A673 (cell line): ENCODE measurements at regions not wholly inside any gene's neighbourhood (a gene's known extent, or its start where the extent isn't known, plus 50 kb on each side); places are given as distances from the start of the nearest gene placed in this dataset.

Experiments
- BruUV-seq: library from RNA; stranded (reverse); fragments of 400-500 nt; replicated peaks from 2 replicates; lab custom pipeline; 2021; lab: Mats Ljungman, UMichigan
- CTCF ChIA-PET: fragments of 300-600 bp; sonication (Branson Sonifier 250); formaldehyde crosslinking; loops from one replicate; lab custom pipeline; 2022; ENCODE audit warnings: antibody characterized with exemption; lab: Charles Lee
- POLR2A ChIA-PET: fragments of 300-600 bp; sonication (Branson Sonifier 250); formaldehyde crosslinking; loops from one replicate; lab custom pipeline; 2022; ENCODE audit warnings: antibody characterized with exemption; ENCODE audit not compliant: low non-redundant PET; lab: Charles Lee
- DNase-seq: peaks from one replicate; pipeline ENCODE4 v3.0.0-alpha.2; 2015; ENCODE audit warnings: low spot score
- H3K27ac ChIP-seq: fragments of 200-600 bp; sonication (generic); 2 replicates; pipeline ENCODE4 v1.5.1; 2016; ENCODE audit warnings: mixed run types, low read depth, mild to moderate bottlenecking, mixed read lengths, antibody characterized with exemption, low read length; ENCODE audit not compliant: poor library complexity, severe bottlenecking
- H3K27me3 ChIP-seq: fragments of 200-600 bp; sonication (generic); replicated peaks from 2 replicates; pipeline ENCODE4 v1.6.1; 2017; ENCODE audit warnings: mixed run types, low read depth, mild to moderate bottlenecking, mixed read lengths, antibody characterized with exemption, low read length; ENCODE audit not compliant: insufficient read depth, poor library complexity
- H3K36me3 ChIP-seq: fragments of 200-600 bp; sonication (generic); 2 replicates; pipeline ENCODE4 v1.6.1; 2016; ENCODE audit warnings: mixed run types, mild to moderate bottlenecking, mixed read lengths, antibody characterized with exemption, low read length; ENCODE audit not compliant: insufficient read depth, poor library complexity, severe bottlenecking
- H3K4me1 ChIP-seq: fragments of 200-600 bp; sonication (generic); 2 replicates; pipeline ENCODE4 v1.6.1; 2017; ENCODE audit warnings: mixed run types, mild to moderate bottlenecking, mixed read lengths, antibody characterized with exemption, low read length; ENCODE audit not compliant: insufficient read depth, poor library complexity, severe bottlenecking
- H3K4me3 ChIP-seq: fragments of 200-600 bp; sonication (generic); 2 replicates; pipeline ENCODE4 v1.5.1; 2016; ENCODE audit warnings: low read depth, mixed run types, mild to moderate bottlenecking, mixed read lengths, low read length; ENCODE audit not compliant: poor library complexity, severe bottlenecking
- H3K9me3 ChIP-seq: fragments of 200-600 bp; sonication (generic); 2 replicates; pipeline ENCODE4 v1.6.1; 2016; ENCODE audit warnings: mixed run types, low read depth, mild to moderate bottlenecking, mixed read lengths, antibody characterized with exemption, low read length; ENCODE audit not compliant: poor library complexity, severe bottlenecking
- EZH2 ChIP-seq: fragments of 200-600 bp; sonication (generic); IDR thresholded peaks from 2 replicates; pipeline ENCODE4 v1.6.1; 2017; ENCODE audit warnings: borderline replicate concordance, low read depth, mild to moderate bottlenecking, mixed read lengths, antibody characterized with exemption, low read length; ENCODE audit not compliant: poor library complexity, severe bottlenecking
- intact Hi-C: fragments of 100-400 bp; cut with micrococcal nuclease; formaldehyde crosslinking; loops from one replicate; pipeline ENCODE4 v1.10.0; 2022; ENCODE audit not compliant: unreplicated experiment
- TF ChIP-seq, protein P1 (sequence below): fragments of 300-800, 200-600 bp; sonication (generic); conservative IDR thresholded peaks from 2 replicates; pipeline ENCODE4 v1.5.1; 2017; ENCODE audit warnings: low read depth, mild to moderate bottlenecking, antibody characterized with exemption, low read length, moderate library complexity, mixed read lengths

DNA sequence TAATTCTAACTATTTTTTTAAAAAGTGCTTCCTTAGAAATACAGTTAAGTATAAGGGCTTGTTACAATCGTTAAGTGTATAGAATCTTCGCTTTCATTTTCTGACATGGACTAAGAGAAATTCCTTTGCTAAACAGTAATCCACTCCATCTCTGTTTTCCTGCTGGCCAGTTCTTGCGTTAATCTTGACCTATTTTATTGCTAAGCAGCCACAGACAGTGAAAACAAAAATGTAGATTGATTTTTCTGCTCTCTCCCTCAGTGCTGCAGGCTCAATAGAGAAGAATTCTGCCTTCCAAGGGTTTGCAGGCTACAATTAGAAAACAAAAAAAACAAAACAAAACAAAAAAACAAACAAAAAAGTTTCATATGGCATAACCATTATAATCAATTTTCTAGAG, 310.4 kb upstream of the ADARB2 start:
- POLR2A ChIA-PET, result no interaction called here
- Histone ChIP-seq H3K36me3 (no peaks in the 10 kb centered on the region), H3K27me3 (no peaks in the 10 kb centered on the region), H3K4me3 (no peak overlapping the region), H3K27ac (no peak overlapping the region), H3K9me3 (no peaks in the 10 kb centered on the region), H3K4me1 (peaks cover 33% of the 10 kb centered on the region)
- CTCF ChIA-PET, result no interaction called here
- no peak for DNase-seq
- no peak for TF ChIP-seq EZH2
- TF ChIP-seq, protein P1, sequence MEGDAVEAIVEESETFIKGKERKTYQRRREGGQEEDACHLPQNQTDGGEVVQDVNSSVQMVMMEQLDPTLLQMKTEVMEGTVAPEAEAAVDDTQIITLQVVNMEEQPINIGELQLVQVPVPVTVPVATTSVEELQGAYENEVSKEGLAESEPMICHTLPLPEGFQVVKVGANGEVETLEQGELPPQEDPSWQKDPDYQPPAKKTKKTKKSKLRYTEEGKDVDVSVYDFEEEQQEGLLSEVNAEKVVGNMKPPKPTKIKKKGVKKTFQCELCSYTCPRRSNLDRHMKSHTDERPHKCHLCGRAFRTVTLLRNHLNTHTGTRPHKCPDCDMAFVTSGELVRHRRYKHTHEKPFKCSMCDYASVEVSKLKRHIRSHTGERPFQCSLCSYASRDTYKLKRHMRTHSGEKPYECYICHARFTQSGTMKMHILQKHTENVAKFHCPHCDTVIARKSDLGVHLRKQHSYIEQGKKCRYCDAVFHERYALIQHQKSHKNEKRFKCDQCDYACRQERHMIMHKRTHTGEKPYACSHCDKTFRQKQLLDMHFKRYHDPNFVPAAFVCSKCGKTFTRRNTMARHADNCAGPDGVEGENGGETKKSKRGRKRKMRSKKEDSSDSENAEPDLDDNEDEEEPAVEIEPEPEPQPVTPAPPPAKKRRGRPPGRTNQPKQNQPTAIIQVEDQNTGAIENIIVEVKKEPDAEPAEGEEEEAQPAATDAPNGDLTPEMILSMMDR, result no peak
- no TSS peak for BruUV-seq
- intact Hi-C loops, result no loop called here

DNA sequence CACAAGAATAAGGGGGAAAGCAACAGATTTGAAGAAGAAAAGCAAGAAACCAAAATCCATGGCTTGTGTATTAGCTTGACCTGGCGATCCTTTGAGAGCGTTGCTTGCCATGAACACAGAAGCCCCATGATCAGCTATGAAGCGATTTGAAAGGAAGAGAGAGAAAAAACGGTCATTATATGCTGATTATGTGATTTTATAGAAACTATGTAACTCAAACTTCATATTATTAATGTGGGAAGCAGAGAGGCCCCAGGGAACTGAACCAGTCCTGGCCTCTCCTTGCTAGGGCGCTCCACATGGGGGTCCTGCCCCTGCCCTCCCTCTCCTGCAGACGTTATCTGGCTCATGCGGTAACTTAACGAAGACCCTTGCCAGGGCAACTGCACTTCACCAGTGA, 306.1 kb upstream of the ADARB2 start:
- Histone ChIP-seq H3K4me3 (no peak overlapping the region), H3K4me1 (peaks cover 38% of the 10 kb centered on the region), H3K36me3 (no peaks in the 10 kb centered on the region), H3K9me3 (no peaks in the 10 kb centered on the region), H3K27ac (no peak overlapping the region), H3K27me3 (no peaks in the 10 kb centered on the region)
- CTCF ChIA-PET, result no interaction called here
- POLR2A ChIA-PET, result no interaction called here
- DNase-seq, result no peak
- no peak for TF ChIP-seq EZH2
- TF ChIP-seq, protein P1, result no peak
- intact Hi-C loops, result no loop called here
- no TSS peak for BruUV-seq

DNA sequence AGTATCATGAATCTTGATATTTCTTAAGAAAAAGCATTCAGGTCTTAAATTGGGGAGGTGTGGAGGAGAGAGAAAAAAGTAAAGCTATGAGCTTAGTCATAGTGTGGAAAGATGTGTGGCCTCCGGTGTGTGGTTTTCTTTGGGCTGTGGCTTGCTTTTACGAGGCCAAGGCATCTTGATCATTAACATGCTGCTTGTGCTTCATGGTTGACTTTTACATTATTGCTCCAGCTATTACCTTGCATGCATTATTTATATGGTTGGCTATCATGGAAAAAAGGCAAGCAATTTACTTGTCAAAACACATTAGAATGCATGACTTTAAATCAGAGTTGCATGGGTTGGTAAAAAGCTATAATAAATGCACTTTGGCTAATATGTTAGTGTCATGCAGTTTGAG, 300.7 kb upstream of the ADARB2 start:
- TF ChIP-seq EZH2, result no peak
- TF ChIP-seq, protein P1, result no peak
- Histone ChIP-seq H3K27me3 (no peaks in the 10 kb centered on the region), H3K4me3 (no peak overlapping the region), H3K9me3 (no peaks in the 10 kb centered on the region), H3K4me1 (peaks cover 9% of the 10 kb centered on the region), H3K36me3 (no peaks in the 10 kb centered on the region), H3K27ac (no peak overlapping the region)
- no peak for DNase-seq
- POLR2A ChIA-PET, result no interaction called here
- no TSS peak for BruUV-seq
- intact Hi-C loops, result no loop called here
- CTCF ChIA-PET, result no interaction called here
